ENCODE measurements at regions not wholly inside any gene's neighbourhood (a gene's known extent, or its start where the extent isn't known, plus 50 kb on each side); places are given as distances from the start of the nearest gene placed in this dataset.

DNA sequence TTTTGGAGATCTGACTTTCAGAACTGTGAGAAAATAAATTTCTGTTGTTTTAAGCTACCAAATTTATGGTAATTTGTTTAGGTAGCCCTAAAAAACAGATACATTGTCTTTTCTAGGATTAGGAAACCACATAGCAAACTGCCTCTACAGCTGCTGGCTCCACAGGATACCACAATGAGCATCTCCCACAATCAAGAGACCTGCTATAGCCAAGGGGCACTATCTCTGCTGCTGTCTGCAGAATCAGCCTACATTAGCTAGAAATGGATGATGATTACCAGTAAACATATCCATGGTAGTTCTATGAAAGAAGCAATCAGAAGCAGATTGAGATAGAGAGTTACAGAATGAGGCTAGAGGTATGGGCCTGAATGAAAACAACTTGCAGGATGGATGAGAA is 244.4 kb upstream of the NDST4 start:
- no peak for TF ChIP-seq CTCF (conservative IDR thresholded peaks at IDR 0.05; ENCODE audit: low read depth, low read length)
- no peak for TF ChIP-seq CEBPB (IDR thresholded peaks at IDR 0.05; ENCODE audit: low read depth, low read length)
- TF ChIP-seq POLR2A (IDR thresholded peaks at IDR 0.05; ENCODE audit: low read depth, low read length) = no peak
- no peak for TF ChIP-seq BHLHE40 (IDR thresholded peaks at IDR 0.05; ENCODE audit: low read depth, low read length)
- no peak for TF ChIP-seq USF2 (IDR thresholded peaks at IDR 0.05; ENCODE audit: low read depth, low read length)
- TF ChIP-seq RCOR1 (IDR thresholded peaks at IDR 0.05; ENCODE audit: insufficient replicate concordance, low read length) = no peak
- no peak for TF ChIP-seq MXI1 (IDR thresholded peaks at IDR 0.05; ENCODE audit: borderline replicate concordance, low read depth, low read length)
- TF ChIP-seq CHD1 (IDR thresholded peaks at IDR 0.05; ENCODE audit: low read depth, low read length) = no peak
- no peak for TF ChIP-seq RAD21 (IDR thresholded peaks at IDR 0.05; ENCODE audit: low read length)
- TF ChIP-seq NFE2L2 (IDR thresholded peaks at IDR 0.05; ENCODE audit: low read depth, low read length) = no peak
- TF ChIP-seq SMC3 (IDR thresholded peaks at IDR 0.05; ENCODE audit: low read depth, low read length) = no peak
- TF ChIP-seq, protein P1, sequence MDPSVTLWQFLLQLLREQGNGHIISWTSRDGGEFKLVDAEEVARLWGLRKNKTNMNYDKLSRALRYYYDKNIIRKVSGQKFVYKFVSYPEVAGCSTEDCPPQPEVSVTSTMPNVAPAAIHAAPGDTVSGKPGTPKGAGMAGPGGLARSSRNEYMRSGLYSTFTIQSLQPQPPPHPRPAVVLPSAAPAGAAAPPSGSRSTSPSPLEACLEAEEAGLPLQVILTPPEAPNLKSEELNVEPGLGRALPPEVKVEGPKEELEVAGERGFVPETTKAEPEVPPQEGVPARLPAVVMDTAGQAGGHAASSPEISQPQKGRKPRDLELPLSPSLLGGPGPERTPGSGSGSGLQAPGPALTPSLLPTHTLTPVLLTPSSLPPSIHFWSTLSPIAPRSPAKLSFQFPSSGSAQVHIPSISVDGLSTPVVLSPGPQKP (IDR thresholded peaks at IDR 0.05; ENCODE audit: borderline replicate concordance, low read depth, low read length) = no peak

All from IMR-90 (cell line).